Ureter (tissue), 1 donor: ENCODE measurements at regions not wholly inside any gene's neighbourhood (a gene's known extent, or its start where the extent isn't known, plus 50 kb on each side); places are given as distances from the start of the nearest gene placed in this dataset.

Source experiments
- DNase-seq: peaks from one replicate; pipeline ENCODE4 v3.0.0-alpha.2; 2020; ENCODE audit warnings: low spot score
- donor health status: DM: yes; HTN: yes; CAD: no.

GRCh38 chr21:20639026-20639425 lies 359.2 kb upstream of the NCAM2 start:
- DNase-seq = no peak

- DNase-seq = no peak
Measured at GRCh38 chr21:20641241-20641640, 357.0 kb upstream of the NCAM2 start.

GRCh38 chr21:20642681-20643080 lies 355.5 kb upstream of the NCAM2 start:
- DNase-seq = no peak

GRCh38 chr21:20644552-20644951 lies 353.7 kb upstream of the NCAM2 start:
- no peak for DNase-seq

- no peak for DNase-seq
Measured at GRCh38 chr21:20645344-20645743, 352.9 kb upstream of the NCAM2 start.

GRCh38 chr21:20646431-20647165 lies 351.6 kb upstream of the NCAM2 start:
- DNase-seq = no peak

GRCh38 chr21:20647607-20648006 lies 350.6 kb upstream of the NCAM2 start:
- no peak for DNase-seq

GRCh38 chr21:20649231-20649630 lies 349.0 kb upstream of the NCAM2 start:
- DNase-seq = no peak

- no peak for DNase-seq
Measured at GRCh38 chr21:20652846-20653245, 345.4 kb upstream of the NCAM2 start.

- DNase-seq = no peak
Measured at GRCh38 chr21:20661246-20661645, 337.0 kb upstream of the NCAM2 start.

GRCh38 chr21:20661745-20662422 lies 336.3 kb upstream of the NCAM2 start:
- no peak for DNase-seq

- no peak for DNase-seq
Measured at GRCh38 chr21:20662514-20662913, 335.7 kb upstream of the NCAM2 start.

- no peak for DNase-seq
Measured at GRCh38 chr21:20667931-20668330, 330.3 kb upstream of the NCAM2 start.

- DNase-seq = no peak
Measured at GRCh38 chr21:20685475-20685874, 312.7 kb upstream of the NCAM2 start.

- no peak for DNase-seq
Measured at GRCh38 chr21:20698585-20698984, 299.6 kb upstream of the NCAM2 start.

- DNase-seq = no peak
Measured at GRCh38 chr21:20701235-20701634, 297.0 kb upstream of the NCAM2 start.

GRCh38 chr21:20703112-20703767 lies 295.0 kb upstream of the NCAM2 start:
- DNase-seq = no peak

- no peak for DNase-seq
Measured at GRCh38 chr21:20720623-20721022, 277.6 kb upstream of the NCAM2 start.

- no peak for DNase-seq
Measured at GRCh38 chr21:20721151-20721550, 277.1 kb upstream of the NCAM2 start.

- no peak for DNase-seq
Measured at GRCh38 chr21:20728691-20729090, 269.5 kb upstream of the NCAM2 start.

GRCh38 chr21:20729376-20729775 lies 268.8 kb upstream of the NCAM2 start:
- no peak for DNase-seq

GRCh38 chr21:20730441-20730840 lies 267.8 kb upstream of the NCAM2 start:
- DNase-seq = no peak

- DNase-seq = no peak
Measured at GRCh38 chr21:20735257-20735656, 263.0 kb upstream of the NCAM2 start.
